ENCODE measurements at regions not wholly inside any gene's neighbourhood (a gene's known extent, or its start where the extent isn't known, plus 50 kb on each side); places are given as distances from the start of the nearest gene placed in this dataset.

DNA sequence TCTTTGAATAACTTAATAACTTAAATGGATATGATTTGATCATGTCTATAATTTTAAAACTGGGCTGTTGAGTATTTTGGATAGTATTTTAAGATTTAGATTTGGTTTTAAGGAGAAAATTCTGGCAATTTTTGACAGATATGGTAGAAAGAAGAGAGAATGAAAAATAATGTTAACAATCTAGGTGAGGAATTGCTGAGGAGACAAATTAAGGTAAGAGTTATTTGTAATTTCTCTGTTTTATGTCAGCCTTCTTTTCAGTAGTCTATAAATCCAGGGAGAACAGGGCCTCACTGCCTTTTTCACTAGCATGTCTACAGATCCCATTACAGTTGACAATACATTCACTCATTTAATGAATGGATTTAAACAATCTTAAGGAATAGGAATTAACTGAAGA lies 144.7 kb downstream of the SERPINI1 start:
- H2BK20ac ChIP-seq (ENCODE audit: low read depth, low read length) = no peak overlapping the region
- intact Hi-C loops (cut with micrococcal nuclease) (loop anchor here (5.0 kb wide), 2 partner anchors 43 to 1868 kb away; no protein-coding TSS in a partner anchor), in situ Hi-C loops (cut with MboI; ENCODE audit: low sequenced_read_pairs) (loop anchor here (10.0 kb wide), 1 partner anchor 505 kb away; no protein-coding TSS in a partner anchor), dilution Hi-C loops (cut with HindIII; ENCODE audit: low sequenced_read_pairs, unreplicated experiment) (no loop called here)
- H3K14ac ChIP-seq (replicated peaks; ENCODE audit: low read depth, low read length) = no peak overlapping the region
- TF ChIP-seq MAFK (IDR thresholded peaks at IDR 0.05; ENCODE audit: low read depth, low read length) (no peak), RAD21 (IDR thresholded peaks at IDR 0.05; ENCODE audit: low read length) (no peak), RCOR1 (IDR thresholded peaks at IDR 0.05; ENCODE audit: insufficient replicate concordance, low read length) (no peak), NFE2L2 (IDR thresholded peaks at IDR 0.05; ENCODE audit: low read depth, low read length) (no peak), CEBPB (IDR thresholded peaks at IDR 0.05; ENCODE audit: low read depth, low read length) (no peak), CHD1 (IDR thresholded peaks at IDR 0.05; ENCODE audit: low read depth, low read length) (no peak), RFX5 (IDR thresholded peaks at IDR 0.05; ENCODE audit: low read depth, low read length) (no peak), BHLHE40 (IDR thresholded peaks at IDR 0.05; ENCODE audit: low read depth, low read length) (no peak), POLR2A (IDR thresholded peaks at IDR 0.05; ENCODE audit: low read depth, low read length) (no peak), FOS (IDR thresholded peaks at IDR 0.05; ENCODE audit: low read depth, low read length) (no peak), SMC3 (IDR thresholded peaks at IDR 0.05; ENCODE audit: low read depth, low read length) (no peak), MXI1 (IDR thresholded peaks at IDR 0.05; ENCODE audit: borderline replicate concordance, low read depth, low read length) (no peak), MAZ (IDR thresholded peaks at IDR 0.05; ENCODE audit: borderline replicate concordance, low read depth, low read length) (no peak)
- TF ChIP-seq, protein P1, sequence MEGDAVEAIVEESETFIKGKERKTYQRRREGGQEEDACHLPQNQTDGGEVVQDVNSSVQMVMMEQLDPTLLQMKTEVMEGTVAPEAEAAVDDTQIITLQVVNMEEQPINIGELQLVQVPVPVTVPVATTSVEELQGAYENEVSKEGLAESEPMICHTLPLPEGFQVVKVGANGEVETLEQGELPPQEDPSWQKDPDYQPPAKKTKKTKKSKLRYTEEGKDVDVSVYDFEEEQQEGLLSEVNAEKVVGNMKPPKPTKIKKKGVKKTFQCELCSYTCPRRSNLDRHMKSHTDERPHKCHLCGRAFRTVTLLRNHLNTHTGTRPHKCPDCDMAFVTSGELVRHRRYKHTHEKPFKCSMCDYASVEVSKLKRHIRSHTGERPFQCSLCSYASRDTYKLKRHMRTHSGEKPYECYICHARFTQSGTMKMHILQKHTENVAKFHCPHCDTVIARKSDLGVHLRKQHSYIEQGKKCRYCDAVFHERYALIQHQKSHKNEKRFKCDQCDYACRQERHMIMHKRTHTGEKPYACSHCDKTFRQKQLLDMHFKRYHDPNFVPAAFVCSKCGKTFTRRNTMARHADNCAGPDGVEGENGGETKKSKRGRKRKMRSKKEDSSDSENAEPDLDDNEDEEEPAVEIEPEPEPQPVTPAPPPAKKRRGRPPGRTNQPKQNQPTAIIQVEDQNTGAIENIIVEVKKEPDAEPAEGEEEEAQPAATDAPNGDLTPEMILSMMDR (conservative IDR thresholded peaks at IDR 0.05; ENCODE audit: low read depth, low read length) = no peak
- TF ChIP-seq, protein P2, sequence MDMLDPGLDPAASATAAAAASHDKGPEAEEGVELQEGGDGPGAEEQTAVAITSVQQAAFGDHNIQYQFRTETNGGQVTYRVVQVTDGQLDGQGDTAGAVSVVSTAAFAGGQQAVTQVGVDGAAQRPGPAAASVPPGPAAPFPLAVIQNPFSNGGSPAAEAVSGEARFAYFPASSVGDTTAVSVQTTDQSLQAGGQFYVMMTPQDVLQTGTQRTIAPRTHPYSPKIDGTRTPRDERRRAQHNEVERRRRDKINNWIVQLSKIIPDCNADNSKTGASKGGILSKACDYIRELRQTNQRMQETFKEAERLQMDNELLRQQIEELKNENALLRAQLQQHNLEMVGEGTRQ (IDR thresholded peaks at IDR 0.05; ENCODE audit: low read depth, low read length) = no peak
- TF ChIP-seq, protein P3, sequence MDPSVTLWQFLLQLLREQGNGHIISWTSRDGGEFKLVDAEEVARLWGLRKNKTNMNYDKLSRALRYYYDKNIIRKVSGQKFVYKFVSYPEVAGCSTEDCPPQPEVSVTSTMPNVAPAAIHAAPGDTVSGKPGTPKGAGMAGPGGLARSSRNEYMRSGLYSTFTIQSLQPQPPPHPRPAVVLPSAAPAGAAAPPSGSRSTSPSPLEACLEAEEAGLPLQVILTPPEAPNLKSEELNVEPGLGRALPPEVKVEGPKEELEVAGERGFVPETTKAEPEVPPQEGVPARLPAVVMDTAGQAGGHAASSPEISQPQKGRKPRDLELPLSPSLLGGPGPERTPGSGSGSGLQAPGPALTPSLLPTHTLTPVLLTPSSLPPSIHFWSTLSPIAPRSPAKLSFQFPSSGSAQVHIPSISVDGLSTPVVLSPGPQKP (IDR thresholded peaks at IDR 0.05; ENCODE audit: borderline replicate concordance, low read depth, low read length) = no peak
- H2AK9ac ChIP-seq (replicated peaks; ENCODE audit: low read depth, low read length, poor library complexity) = no peak overlapping the region
- H3K36me3 ChIP-seq (ENCODE audit: control insufficient read depth, insufficient read depth, low read length) = no peaks in the 10 kb centered on the region
- H2AK5ac ChIP-seq (ENCODE audit: low read depth, low read length) = no peak overlapping the region
- H3K18ac ChIP-seq (ENCODE audit: low read depth, low read length) = no peak overlapping the region
- no peak overlapping the region for H3K4me3 ChIP-seq (ENCODE audit: insufficient read depth, low read depth, low read length)
- H4K5ac ChIP-seq (ENCODE audit: low read depth, low read length) = no peak overlapping the region
- no peak overlapping the region for H2BK15ac ChIP-seq (ENCODE audit: low read depth, low read length)
- no peak overlapping the region for H3K27ac ChIP-seq (ENCODE audit: insufficient read depth, low read length)
- H4K91ac ChIP-seq (ENCODE audit: insufficient read depth, low read depth, low read length) = no peak overlapping the region
- no peaks in the 10 kb centered on the region for H3K9me1 ChIP-seq (ENCODE audit: insufficient read depth, low read length)
- H3K9ac ChIP-seq (ENCODE audit: low read depth, low read length) = no peak overlapping the region
- H4K20me1 ChIP-seq (ENCODE audit: insufficient read depth, low read length) = no peaks in the 10 kb centered on the region
- DNase-seq (no peak), ATAC-seq (ENCODE audit: low read depth) (no peak)
- no peak overlapping the region for H3K56ac ChIP-seq (ENCODE audit: extremely low read depth, insufficient read depth, low read length)
- no peak overlapping the region for H3K23ac ChIP-seq (ENCODE audit: low read depth, low read length)
- no peak overlapping the region for H4K8ac ChIP-seq (ENCODE audit: low read depth in 2 of 2, low read length in 2 of 2)
- H2BK5ac ChIP-seq (ENCODE audit: low read depth, low read length, poor library complexity, severe bottlenecking) = no peak overlapping the region
- no peak overlapping the region for H2BK120ac ChIP-seq (ENCODE audit: low read depth, low read length)
- no TSS peak for BruUV-seq (replicated peaks)
- H2AFZ ChIP-seq (replicated peaks; ENCODE audit: low read length, poor library complexity) = no peak overlapping the region
- H3K4ac ChIP-seq (ENCODE audit: low read depth, low read length) = no peak overlapping the region
- H3K4me1 ChIP-seq (ENCODE audit: control insufficient read depth, insufficient read depth, low read length) = no peaks in the 10 kb centered on the region
- H3K9me3 ChIP-seq (ENCODE audit: control insufficient read depth, insufficient read depth, low read length) = no peaks in the 10 kb centered on the region
- POLR2A ChIA-PET (ENCODE audit: unreplicated experiment) = no interaction called here
- H3K27me3 ChIP-seq (ENCODE audit: control insufficient read depth, insufficient read depth, low read length) = no peaks in the 10 kb centered on the region
- no peak overlapping the region for H3K4me2 ChIP-seq (ENCODE audit: low read depth, low read length)
- H3K79me1 ChIP-seq (ENCODE audit: low read depth in 1 of 2, low read length in 2 of 2) = no peaks in the 10 kb centered on the region
- CTCF ChIA-PET = no interaction called here

Measured in IMR-90 (cell line).